HG03097 (cell line): ENCODE measurements at regions not wholly inside any gene's neighbourhood (a gene's known extent, or its start where the extent isn't known, plus 50 kb on each side); places are given as distances from the start of the nearest gene placed in this dataset.
"Not testable (repeated sequence)": the region's sequence is repeated elsewhere in the genome, so short reads cannot be mapped to it uniquely, and the experiment has no call there.

Experiments
- ATAC-seq: cut with Tn5 transposase; IDR thresholded peaks from one replicate; pipeline ENCODE4 v1.9.1; 2021; ENCODE audit not compliant: unreplicated experiment, low FRiP score

GRCh38 chr3:134106580-134106979 is 76.9 kb upstream of the SLCO2A1 start:
- peak; percentile 79 for ATAC-seq

- no peak for ATAC-seq
Observed at GRCh38 chr3:134105876-134106556, 76.3 kb upstream of the SLCO2A1 start.

- ATAC-seq = no peak
Observed at GRCh38 chr3:134104031-134104430, 74.3 kb upstream of the SLCO2A1 start.

- no peak for ATAC-seq
Observed at GRCh38 chr3:134103470-134103869, 73.7 kb upstream of the SLCO2A1 start.

GRCh38 chr3:134102976-134103375 is 73.3 kb upstream of the SLCO2A1 start:
- ATAC-seq = no peak

GRCh38 chr3:134096214-134096613 is 66.5 kb upstream of the SLCO2A1 start:
- ATAC-seq = not testable (repeated sequence)

GRCh38 chr3:134095005-134095404 is 65.3 kb upstream of the SLCO2A1 start:
- no peak for ATAC-seq

GRCh38 chr3:134094491-134094890 is 64.8 kb upstream of the SLCO2A1 start:
- ATAC-seq = no peak

- no peak for ATAC-seq
Observed at GRCh38 chr3:134093956-134094355, 64.2 kb upstream of the SLCO2A1 start.

- ATAC-seq = no peak
Observed at GRCh38 chr3:134092208-134092701, 62.5 kb upstream of the SLCO2A1 start.

GRCh38 chr3:134090031-134090430 is 60.3 kb upstream of the SLCO2A1 start:
- ATAC-seq = no peak

- ATAC-seq = no peak
Observed at GRCh38 chr3:134087060-134087974, 57.6 kb upstream of the SLCO2A1 start.

GRCh38 chr3:134086616-134087015 is 56.9 kb upstream of the SLCO2A1 start:
- ATAC-seq = no peak

- ATAC-seq = no peak
Observed at GRCh38 chr3:134085034-134085775, 55.5 kb upstream of the SLCO2A1 start.

- no peak for ATAC-seq
Observed at GRCh38 chr3:134084242-134084950, 54.7 kb upstream of the SLCO2A1 start.

GRCh38 chr3:134083626-134084241 is 54.0 kb upstream of the SLCO2A1 start:
- no peak for ATAC-seq

- ATAC-seq = no peak
Observed at GRCh38 chr3:134083008-134083407, 53.3 kb upstream of the SLCO2A1 start.

- ATAC-seq = no peak
Observed at GRCh38 chr3:134082582-134082981, 52.9 kb upstream of the SLCO2A1 start.

GRCh38 chr3:134081211-134081610 is 51.5 kb upstream of the SLCO2A1 start:
- ATAC-seq = no peak

GRCh38 chr3:134080761-134081160 is 51.0 kb upstream of the SLCO2A1 start:
- ATAC-seq = no peak
